Stomach (tissue), 8 donors: ENCODE measurements at regions not wholly inside any gene's neighbourhood (a gene's known extent, or its start where the extent isn't known, plus 50 kb on each side); places are given as distances from the start of the nearest gene placed in this dataset.

Source experiments
- DNase-seq, 2 donors: peaks; one replicate each; pipeline versions ENCODE4 v3.0.0 to v3.0.0-alpha.2; 2013 to 2019
- H3K27ac ChIP-seq, 5 donors: fragments of 200-600 bp in 4 of 5; sonication (generic) in 4 of 5; one replicate each; pipeline ENCODE4 v1.5.1; 2013 to 2019; ENCODE audit warnings: mild to moderate bottlenecking in 1 of 5, moderate library complexity in 1 of 5
- H3K27me3 ChIP-seq, 3 donors: fragments of 200-600 bp; sonication (generic); one replicate each; pipeline ENCODE4 v1.5.1; 2017 to 2019; ENCODE audit warnings: mixed run types in 1 of 3
- H3K36me3 ChIP-seq, 4 donors: fragments of 200-600 bp; sonication (generic); 1 replicate in 3 of 4; 2 replicates in 1 of 4; pipeline ENCODE4 v1.5.1; 2016 to 2019
- H3K4me1 ChIP-seq, 4 donors: fragments of 200-600 bp; sonication (generic); one replicate each; pipeline ENCODE4 v1.5.1; 2016 to 2019
- H3K4me3 ChIP-seq, 4 donors: fragments of 200-600 bp; sonication (generic) in 3 of 4; one replicate each; pipeline ENCODE4 v1.5.1; 2016 to 2019; ENCODE audit warnings: mild to moderate bottlenecking in 1 of 4
- H3K9me3 ChIP-seq, 4 donors: fragments of 200-600 bp; sonication (generic); one replicate each; pipeline ENCODE4 v1.5.1; 2016 to 2019
- EP300 ChIP-seq: sonication (generic); formaldehyde crosslinking; IDR thresholded peaks from one replicate; pipeline ENCODE4 v1.6.1; 2017; ENCODE audit warnings: antibody characterized with exemption
- POLR2A ChIP-seq, 4 donors: fragments of 450-650 bp; IDR thresholded peaks; one replicate each; pipeline ENCODE4 v1.6.1; 2016; ENCODE audit warnings: antibody characterized with exemption in 4 of 4, control low read depth in 2 of 4, mild to moderate bottlenecking in 1 of 4, moderate library complexity in 1 of 4
- POLR2AphosphoS5 ChIP-seq, 3 donors: sonication (generic); formaldehyde crosslinking; IDR thresholded peaks; one replicate each; pipeline ENCODE4 v1.6.1; 2016; ENCODE audit warnings: antibody characterized with exemption in 3 of 3
- WGBS, 5 donors: extraction: QIAGEN DNeasy Blood & Tissue Kit in 3 of 5; methylation state at CpG; one replicate each; pipeline versions ENCODE4 v1.1.5 to v1.1.7; 2013 to 2018; 5-methylcytosine and 5-hydroxymethylcytosine counted together
- intact Hi-C: fragments of 100-400 bp; cut with DNase I; formaldehyde crosslinking; loops from one replicate; pipeline ENCODE4 v1.15.1; 2023; ENCODE audit warnings: low total_unique reads
- TF ChIP-seq, protein P1 (sequence below), 7 experiments: fragments of 450-650 bp in 4 of 7; fragments of 200-600 bp in 3 of 7; sonication (generic) in 3 of 7; IDR thresholded peaks; one replicate each; pipeline ENCODE4 v1.5.1; 2016 to 2019; ENCODE audit warnings: antibody characterized with exemption in 7 of 7, control low read depth in 2 of 7, mild to moderate bottlenecking in 1 of 7
- donor health status: healthy with polysubstance abuse.
- donor health status: Bipolar disorder and iron deficiency.
- donor health status: healthy.

GRCh38 chr2:226447338-226448300 is 352.0 kb downstream of the IRS1 start:
- intact Hi-C loops, result no loop called here
- no peaks in the 10 kb centered on the region for H3K27me3 ChIP-seq

DNA sequence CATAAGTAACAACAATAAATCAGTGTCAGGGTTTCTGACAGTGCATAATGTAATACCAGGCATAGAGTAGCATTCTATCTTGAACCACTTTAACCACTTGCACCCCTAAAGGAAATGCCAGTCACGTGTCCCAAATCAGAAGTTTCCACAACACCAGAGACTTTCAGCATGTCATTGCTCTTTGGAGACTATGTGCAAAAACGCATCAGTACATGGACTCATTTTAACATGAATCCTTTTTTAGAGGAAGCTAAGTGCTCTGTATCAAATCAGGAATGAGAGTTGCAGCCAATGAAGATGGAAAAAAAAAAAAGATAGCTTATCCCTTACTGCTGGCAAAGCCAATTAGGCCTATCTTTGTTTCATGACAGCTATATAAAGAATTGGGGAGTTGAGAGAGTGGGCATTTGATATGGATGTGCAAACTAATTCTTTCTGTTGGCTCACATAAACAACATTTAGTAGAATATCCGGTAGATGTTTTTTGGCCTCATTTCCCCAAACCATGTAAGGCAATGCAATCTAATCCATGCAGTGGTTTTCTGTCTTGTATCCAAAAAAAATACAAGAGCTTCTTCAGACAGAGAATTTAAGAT is 353.1 kb downstream of the IRS1 start:
- peak overlapping the region; percentile 31 to 63 (median 44) for H3K27ac ChIP-seq
- no peaks in the 10 kb centered on the region for H3K36me3 ChIP-seq
- no peaks in the 10 kb centered on the region for H3K27me3 ChIP-seq
- H3K4me1 ChIP-seq, result peaks cover 7 to 30% (median 16%) of the 10 kb centered on the region in 4 donors
- intact Hi-C loops, result no loop called here
- WGBS, 5 donors, result 23 to 49% (median 28%) methylated on average over 3 of the region's 3 CpGs
- DNase-seq, result peak in 1 of 2 donors; percentile 28
- no peak for TF ChIP-seq POLR2AphosphoS5 (IDR thresholded peaks at IDR 0.05)
- no peak for TF ChIP-seq POLR2A (IDR thresholded peaks at IDR 0.05)
- TF ChIP-seq EP300, result no peak
- TF ChIP-seq, protein P1, sequence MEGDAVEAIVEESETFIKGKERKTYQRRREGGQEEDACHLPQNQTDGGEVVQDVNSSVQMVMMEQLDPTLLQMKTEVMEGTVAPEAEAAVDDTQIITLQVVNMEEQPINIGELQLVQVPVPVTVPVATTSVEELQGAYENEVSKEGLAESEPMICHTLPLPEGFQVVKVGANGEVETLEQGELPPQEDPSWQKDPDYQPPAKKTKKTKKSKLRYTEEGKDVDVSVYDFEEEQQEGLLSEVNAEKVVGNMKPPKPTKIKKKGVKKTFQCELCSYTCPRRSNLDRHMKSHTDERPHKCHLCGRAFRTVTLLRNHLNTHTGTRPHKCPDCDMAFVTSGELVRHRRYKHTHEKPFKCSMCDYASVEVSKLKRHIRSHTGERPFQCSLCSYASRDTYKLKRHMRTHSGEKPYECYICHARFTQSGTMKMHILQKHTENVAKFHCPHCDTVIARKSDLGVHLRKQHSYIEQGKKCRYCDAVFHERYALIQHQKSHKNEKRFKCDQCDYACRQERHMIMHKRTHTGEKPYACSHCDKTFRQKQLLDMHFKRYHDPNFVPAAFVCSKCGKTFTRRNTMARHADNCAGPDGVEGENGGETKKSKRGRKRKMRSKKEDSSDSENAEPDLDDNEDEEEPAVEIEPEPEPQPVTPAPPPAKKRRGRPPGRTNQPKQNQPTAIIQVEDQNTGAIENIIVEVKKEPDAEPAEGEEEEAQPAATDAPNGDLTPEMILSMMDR (IDR thresholded peaks at IDR 0.05), result no peak
- H3K9me3 ChIP-seq, result no peaks in the 10 kb centered on the region
- no peak overlapping the region for H3K4me3 ChIP-seq

More at GRCh38 chr2:226447338-226448300, 352.0 kb downstream of the IRS1 start:
- DNase-seq, result peak in 1 of 2 donors; percentile 67
- TF ChIP-seq POLR2A (IDR thresholded peaks at IDR 0.05) (no peak), EP300 (no peak), POLR2AphosphoS5 (IDR thresholded peaks at IDR 0.05) (peak in 1 of 3 donors; percentile 57)
- TF ChIP-seq, protein P1 (IDR thresholded peaks at IDR 0.05), result no peak
- no peaks in the 10 kb centered on the region for H3K36me3 ChIP-seq
- peak overlapping the region; percentile 44 to 75 (median 61) for H3K27ac ChIP-seq
- 25 to 54% (median 34%) methylated on average over 5 of the region's 5 CpGs for WGBS, 5 donors
- peaks cover 7 to 30% (median 16%) of the 10 kb centered on the region in 4 donors for H3K4me1 ChIP-seq
- peaks cover 0 to 10% (median 0%) of the 10 kb centered on the region in 4 donors for H3K9me3 ChIP-seq
- no peak overlapping the region for H3K4me3 ChIP-seq

DNA sequence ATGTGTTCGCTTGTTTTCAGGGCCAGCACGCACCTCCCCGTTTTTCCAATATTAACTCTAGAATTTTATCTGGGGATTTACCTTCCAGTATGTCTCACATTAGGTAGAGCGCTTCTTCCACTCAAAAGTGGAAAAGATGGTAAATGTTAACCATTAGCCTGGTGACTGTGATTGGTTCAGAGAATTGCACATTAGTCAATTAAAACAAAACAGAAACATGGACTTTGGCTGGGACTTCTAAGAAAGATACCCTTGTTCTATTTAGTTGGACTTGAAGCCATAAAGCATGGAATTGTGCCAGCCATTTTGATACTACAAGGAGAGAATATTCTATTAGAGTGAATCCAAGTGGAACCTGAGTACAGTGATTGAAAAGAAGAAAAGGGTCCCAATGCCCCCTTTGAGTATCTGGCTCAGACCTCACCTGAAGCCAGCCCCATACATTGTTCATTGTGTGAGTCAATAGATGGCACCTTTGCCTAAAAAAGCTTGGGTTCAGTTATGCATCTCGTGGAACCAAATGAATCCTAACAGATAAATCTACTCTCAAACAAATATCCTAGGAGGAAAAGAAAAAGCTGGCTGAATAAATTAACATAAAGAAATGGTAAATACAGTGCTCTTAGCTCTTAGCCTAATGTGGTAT is 354.3 kb downstream of the IRS1 start:
- Histone ChIP-seq H3K9me3 (no peaks in the 10 kb centered on the region), H3K27me3 (no peaks in the 10 kb centered on the region), H3K36me3 (no peaks in the 10 kb centered on the region), H3K4me1 (peaks cover 7 to 30% (median 16%) of the 10 kb centered on the region in 4 donors), H3K4me3 (no peak overlapping the region), H3K27ac (peak overlapping the region in 2 of 5 donors; percentile 44 to 45)
- TF ChIP-seq POLR2AphosphoS5 (IDR thresholded peaks at IDR 0.05) (no peak), POLR2A (IDR thresholded peaks at IDR 0.05) (no peak), EP300 (no peak)
- TF ChIP-seq, protein P1 (IDR thresholded peaks at IDR 0.05), result no peak
- DNase-seq, result peak in 1 of 2 donors; percentile 32
- intact Hi-C loops, result no loop called here
- WGBS, 5 donors, result 53 to 80% (median 67%) methylated on average over 5 of the region's 5 CpGs

- Histone ChIP-seq H3K27ac (no peak overlapping the region), H3K9me3 (no peaks in the 10 kb centered on the region), H3K4me3 (no peak overlapping the region), H3K27me3 (no peaks in the 10 kb centered on the region), H3K36me3 (no peaks in the 10 kb centered on the region), H3K4me1 (peaks cover 7 to 29% (median 14%) of the 10 kb centered on the region in 4 donors)
- 71 to 81% (median 74%) methylated on average over 5 of the region's 5 CpGs for WGBS, 5 donors
- DNase-seq, result no peak
- intact Hi-C loops, result no loop called here
- TF ChIP-seq EP300 (no peak), POLR2A (IDR thresholded peaks at IDR 0.05) (no peak), POLR2AphosphoS5 (IDR thresholded peaks at IDR 0.05) (no peak)
- TF ChIP-seq, protein P1 (IDR thresholded peaks at IDR 0.05), result no peak
These were observed 356.5 kb downstream of the IRS1 start for GRCh38 chr2:226443112-226443511.
